Endothelial cell of umbilical vein (primary cell): ENCODE measurements at regions not wholly inside any gene's neighbourhood (a gene's known extent, or its start where the extent isn't known, plus 50 kb on each side); places are given as distances from the start of the nearest gene placed in this dataset.

Source experiments
- BruUV-seq: library from RNA; stranded (reverse); fragments of 400-500 nt; replicated peaks from 2 replicates; lab custom pipeline; 2021; lab: Mats Ljungman, UMichigan
- CTCF ChIA-PET: fragments of 300-600, 350-600 bp; sonication (Branson Sonifier 250); formaldehyde crosslinking; loops from one replicate; lab custom pipeline; 2021; ENCODE audit warnings: antibody characterized with exemption, inconsistent platforms; lab: Charles Lee
- POLR2A ChIA-PET: fragments of 300-600, 350-600 bp; sonication (Branson Sonifier 250); formaldehyde crosslinking; loops from one replicate; lab custom pipeline; 2021; ENCODE audit warnings: antibody characterized with exemption, inconsistent platforms; lab: Charles Lee
- DNase-seq: peaks from one replicate; pipeline ENCODE4 v3.0.0-alpha.2; 2011; ENCODE audit warnings: low read depth, low spot score
- FAIRE-seq: peaks from 2 replicates; lab custom pipeline; 2011; peaks lifted over from hg19 to GRCh38; lab: Jason Lieb, UNC
- H2AFZ ChIP-seq: 2 replicates; pipeline ENCODE4 v1.6.0; 2012; ENCODE audit warnings: low read depth, low read length, control low read depth, inconsistent platforms
- H3K27ac ChIP-seq: 2 replicates; pipeline ENCODE4 v1.5.1; 2011; ENCODE audit warnings: low read depth, mild to moderate bottlenecking, control low read depth, low read length, moderate library complexity; ENCODE audit not compliant: insufficient read depth
- H3K27me3 ChIP-seq, 2 experiments: 2 replicates each; pipeline versions ENCODE4 v1.6.0 to v1.6.1; 2011; ENCODE audit warnings: low read length in 2 of 2, mixed read lengths in 1 of 2; ENCODE audit not compliant: control insufficient read depth in 2 of 2, insufficient read depth in 2 of 2
- H3K36me3 ChIP-seq, 2 experiments: 2 replicates in 1 of 2; 3 replicates in 1 of 2; pipeline ENCODE4 v1.5.1; 2011; ENCODE audit warnings: low read length in 2 of 2, mild to moderate bottlenecking in 1 of 2, moderate library complexity in 1 of 2; ENCODE audit not compliant: control insufficient read depth in 2 of 2, insufficient read depth in 2 of 2; ENCODE audit errors: extremely low read depth in 1 of 2
- H3K4me1 ChIP-seq: 3 replicates; pipeline ENCODE4 v1.5.1; 2011; ENCODE audit warnings: mild to moderate bottlenecking, low read length; ENCODE audit not compliant: control insufficient read depth, insufficient read depth; ENCODE audit errors: extremely low read depth
- H3K4me2 ChIP-seq: 2 replicates; pipeline ENCODE4 v1.6.1; 2011; ENCODE audit warnings: low read length, control low read depth, mixed read lengths; ENCODE audit not compliant: insufficient read depth
- H3K4me3 ChIP-seq, 3 experiments: fragments of 200-600 bp in 1 of 3; sonication (generic), shearing (Covaris generic) in 1 of 3; replicated peaks in 1 of 3; 2 replicates each; pipeline ENCODE4 v1.5.1; 2011 to 2016; ENCODE audit warnings: control low read depth in 3 of 3, low read length in 3 of 3, mild to moderate bottlenecking in 2 of 3, inconsistent platforms in 1 of 3, low read depth in 1 of 3, moderate library complexity in 1 of 3; ENCODE audit not compliant: insufficient read depth in 1 of 3
- H3K79me2 ChIP-seq: 2 replicates; pipeline ENCODE4 v1.6.0; 2012; ENCODE audit warnings: low read length, inconsistent platforms; ENCODE audit not compliant: control insufficient read depth, insufficient read depth
- H3K9ac ChIP-seq: replicated peaks from 2 replicates; pipeline ENCODE3; 2011; ENCODE audit warnings: low read length, control low read depth; ENCODE audit not compliant: insufficient read depth; ENCODE audit errors: extremely low read depth
- H3K9me1 ChIP-seq: replicated peaks from 3 replicates; pipeline ENCODE4 v1.6.0; 2011; ENCODE audit warnings: mild to moderate bottlenecking, low read length; ENCODE audit not compliant: control insufficient read depth, insufficient read depth; ENCODE audit errors: extremely low read depth
- H3K9me3 ChIP-seq: replicated peaks from 2 replicates; pipeline ENCODE4 v1.5.1; 2012; ENCODE audit warnings: low read length, inconsistent platforms; ENCODE audit not compliant: control insufficient read depth, insufficient read depth
- H4K20me1 ChIP-seq: replicated peaks from 2 replicates; pipeline ENCODE3; 2011; ENCODE audit warnings: mild to moderate bottlenecking, low read length; ENCODE audit not compliant: control insufficient read depth, insufficient read depth; ENCODE audit errors: extremely low read depth
- CTCF ChIP-seq, 2 donors: IDR thresholded peaks; 1 replicate in 1 of 2; 2 replicates in 1 of 2; pipeline ENCODE4 v1.5.1; 2011; ENCODE audit warnings: low read length in 2 of 2, mild to moderate bottlenecking in 2 of 2, moderate library complexity in 2 of 2, control low read depth in 1 of 2, inconsistent platforms in 1 of 2, low read depth in 1 of 2; ENCODE audit not compliant: insufficient read depth in 1 of 2; ENCODE audit errors: extremely low read depth in 1 of 2
- EZH2 ChIP-seq: IDR thresholded peaks from 2 replicates; pipeline ENCODE4 v1.6.1; 2012; ENCODE audit warnings: borderline replicate concordance, low read depth, mild to moderate bottlenecking, moderate library complexity, low read length, inconsistent platforms; ENCODE audit not compliant: severe bottlenecking
- FOS ChIP-seq: IDR thresholded peaks from 2 replicates; pipeline ENCODE4 v1.6.1; 2011; ENCODE audit warnings: mild to moderate bottlenecking, low read length, moderate library complexity, borderline replicate concordance; ENCODE audit not compliant: insufficient read depth
- GATA2 ChIP-seq: IDR thresholded peaks from 2 replicates; pipeline ENCODE4 v1.7.0; 2011; ENCODE audit warnings: low read depth, mild to moderate bottlenecking, moderate library complexity, mixed read lengths, low read length; ENCODE audit not compliant: insufficient read length, insufficient read depth
- JUN ChIP-seq: IDR thresholded peaks from 2 replicates; pipeline ENCODE4 v1.6.1; 2011; ENCODE audit warnings: borderline replicate concordance, low read depth; ENCODE audit not compliant: insufficient read length, insufficient read depth
- MAX ChIP-seq: IDR thresholded peaks from 2 replicates; pipeline ENCODE4 v1.6.1; 2011; ENCODE audit not compliant: insufficient read depth, insufficient read length
- MYC ChIP-seq: IDR thresholded peaks from one replicate; pipeline ENCODE4 v1.6.1; 2011; ENCODE audit warnings: mild to moderate bottlenecking, low read depth, low read length
- POLR2A ChIP-seq: IDR thresholded peaks from 2 replicates; pipeline ENCODE4 v1.6.1; 2012; ENCODE audit warnings: low read depth, mild to moderate bottlenecking, control low read depth, low read length
- POLR2AphosphoS5 ChIP-seq: IDR thresholded peaks from 2 replicates; pipeline ENCODE4 v1.6.1; 2012; ENCODE audit warnings: low read depth, mild to moderate bottlenecking, control low read depth, low read length, moderate library complexity; ENCODE audit not compliant: insufficient read depth
- dilution Hi-C: fragments of 300-500 bp; cut with MboI; formaldehyde crosslinking; loops from one replicate; pipeline ENCODE4 v1.15.0; 2019; ENCODE audit warnings: low sequenced_read_pairs; ENCODE audit not compliant: extremely low pct_ligation_motif_present
- intact Hi-C: fragments of 100-400 bp; cut with micrococcal nuclease; formaldehyde crosslinking; loops from one replicate; pipeline ENCODE4 v1.10.0; 2022

GRCh38 chr4:115456231-115456630, 342.8 kb upstream of the NDST4 start:
- Histone ChIP-seq H3K27ac (no peak overlapping the region), H4K20me1 (no peaks in the 10 kb centered on the region), H2AFZ (no peak overlapping the region), H3K4me2 (no peak overlapping the region), H3K27me3 (no peaks in the 10 kb centered on the region), H3K4me3 (no peak overlapping the region), H3K79me2 (no peaks in the 10 kb centered on the region), H3K4me1 (no peaks in the 10 kb centered on the region), H3K9ac (no peak overlapping the region), H3K36me3 (no peaks in the 10 kb centered on the region), H3K9me3 (no peaks in the 10 kb centered on the region), H3K9me1 (no peaks in the 10 kb centered on the region)
- DNase-seq (no peak), FAIRE-seq (no peak)
- TF ChIP-seq EZH2 (no peak), GATA2 (no peak), FOS (no peak), JUN (no peak), POLR2AphosphoS5 (no peak), MYC (no peak), MAX (no peak), CTCF (IDR thresholded peaks at IDR 0.05; ENCODE audit: extremely low read depth in 1 of 2, insufficient read depth in 1 of 2, low read depth in 1 of 2, low read length in 2 of 2) (no peak), POLR2A (no peak)
- dilution Hi-C loops, result no loop called here
- no TSS peak for BruUV-seq
- intact Hi-C loops, result no loop called here
- POLR2A ChIA-PET, result no interaction called here
- CTCF ChIA-PET, result no interaction called here
